ENCODE measurements at regions not wholly inside any gene's neighbourhood (a gene's known extent, or its start where the extent isn't known, plus 50 kb on each side); places are given as distances from the start of the nearest gene placed in this dataset.

- Histone ChIP-seq H4K20me1 (ENCODE audit: insufficient read depth) (no peaks in the 10 kb centered on the region), H3K4me3 (ENCODE audit: low read depth in 2 of 2, low read length in 1 of 2) (no peak overlapping the region), H3K36me3 (replicated peaks in 1 of 2; ENCODE audit: control insufficient read depth in 1 of 2, insufficient read depth in 2 of 2, low read length in 1 of 2) (no peaks in the 10 kb centered on the region), H3F3A (replicated peaks; ENCODE audit: insufficient read depth) (no peaks in the 10 kb centered on the region), H3K9ac (no peak overlapping the region), H3K4me2 (no peak overlapping the region), H3K79me2 (ENCODE audit: insufficient read depth) (no peaks in the 10 kb centered on the region), H3K27ac (ENCODE audit: low read depth in 2 of 2, low read length in 1 of 2) (no peak overlapping the region), H3K4me1 (ENCODE audit: control insufficient read depth in 1 of 2, insufficient read depth in 2 of 2, low read depth in 1 of 2, low read length in 1 of 2) (no peaks in the 10 kb centered on the region), H2AFZ (ENCODE audit: low read depth) (no peak overlapping the region), H3K9me2 (no peaks in the 10 kb centered on the region), H3K27me3 (ENCODE audit: insufficient read depth) (no peaks in the 10 kb centered on the region), H3K9me3 (no peaks in the 10 kb centered on the region)
- ChIA-PET POLR2A (no interaction called here), CTCF (no interaction called here)
- TF ChIP-seq POLR2AphosphoS5 (IDR thresholded peaks at IDR 0.05; ENCODE audit: low read depth, low read length) (no peak), TAF1 (IDR thresholded peaks at IDR 0.05; ENCODE audit: borderline replicate concordance, low read depth, low read length) (no peak), EZH2phosphoT487 (IDR thresholded peaks at IDR 0.05; ENCODE audit: borderline replicate concordance, low read depth) (no peak), YY1 (IDR thresholded peaks at IDR 0.05; ENCODE audit: low read depth) (no peak), CTCF (IDR thresholded peaks at IDR 0.05) (no peak), MAX (IDR thresholded peaks at IDR 0.05; ENCODE audit: low read depth) (no peak), GABPA (IDR thresholded peaks at IDR 0.05; ENCODE audit: low read depth) (no peak), SMC3 (IDR thresholded peaks at IDR 0.05; ENCODE audit: low read depth, low read length) (no peak), FOSL2 (IDR thresholded peaks at IDR 0.05; ENCODE audit: borderline replicate concordance, low read depth) (no peak), RFX5 (IDR thresholded peaks at IDR 0.05; ENCODE audit: low read length) (no peak)
- WGBS (ENCODE audit: low lambda C conversion rate), result 95% methylated on average over 3 of the region's 3 CpGs
- no peak for DNase-seq
These were observed 140.4 kb downstream of the DACT1 start for GRCh38 chr14:58778202-58778601.

- Histone ChIP-seq H3K9me2 (no peaks in the 10 kb centered on the region), H3K9ac (no peak overlapping the region), H3K4me2 (no peak overlapping the region), H4K20me1 (ENCODE audit: insufficient read depth) (no peaks in the 10 kb centered on the region), H3K27ac (ENCODE audit: low read depth in 2 of 2, low read length in 1 of 2) (no peak overlapping the region), H3K36me3 (replicated peaks in 1 of 2; ENCODE audit: control insufficient read depth in 1 of 2, insufficient read depth in 2 of 2, low read length in 1 of 2) (no peaks in the 10 kb centered on the region), H3K4me1 (ENCODE audit: control insufficient read depth in 1 of 2, insufficient read depth in 2 of 2, low read depth in 1 of 2, low read length in 1 of 2) (no peaks in the 10 kb centered on the region), H3K27me3 (ENCODE audit: insufficient read depth) (no peaks in the 10 kb centered on the region), H3K4me3 (ENCODE audit: low read depth in 2 of 2, low read length in 1 of 2) (no peak overlapping the region), H3K9me3 (no peaks in the 10 kb centered on the region), H3F3A (replicated peaks; ENCODE audit: insufficient read depth) (no peaks in the 10 kb centered on the region), H2AFZ (ENCODE audit: low read depth) (no peak overlapping the region), H3K79me2 (ENCODE audit: insufficient read depth) (no peaks in the 10 kb centered on the region)
- ChIA-PET CTCF (no interaction called here), POLR2A (no interaction called here)
- WGBS (ENCODE audit: low lambda C conversion rate), result 80% methylated on average over 2 of the region's 2 CpGs
- TF ChIP-seq CHD2 (IDR thresholded peaks at IDR 0.05; ENCODE audit: low read length, partially characterized antibody) (no peak), USF1 (IDR thresholded peaks at IDR 0.05; ENCODE audit: borderline replicate concordance, low read depth) (no peak)
- DNase-seq, result no peak
These were observed 141.6 kb downstream of the DACT1 start for GRCh38 chr14:58779376-58779775.
